CD4-positive, CD25-positive, alpha-beta regulatory T cell (primary cell): ENCODE measurements at regions not wholly inside any gene's neighbourhood (a gene's known extent, or its start where the extent isn't known, plus 50 kb on each side); places are given as distances from the start of the nearest gene placed in this dataset.
"Not testable (repeated sequence)": the region's sequence is repeated elsewhere in the genome, so short reads cannot be mapped to it uniquely, and the experiment has no call there.

Experiments used
- ATAC-seq, 2 donors: fragments of 150-1000 bp; cut with Tn5 transposase; one replicate each; pipeline ENCODE4 v1.10.0; 2021; ENCODE audit warnings: low read depth in 2 of 2, moderate number of reproducible peaks in 2 of 2, moderate library complexity in 1 of 2
- DNase-seq, 3 donors: peaks; one replicate each; pipeline versions ENCODE4 v3.0.0 to v3.0.0-alpha.2; 2012 to 2022; ENCODE audit warnings: mixed read lengths in 1 of 3
- H3K27ac ChIP-seq: one replicate; pipeline ENCODE4 v1.7.0; 2013; ENCODE audit warnings: mild to moderate bottlenecking, low read length; ENCODE audit not compliant: insufficient read depth, poor library complexity, severe bottlenecking
- H3K27me3 ChIP-seq: one replicate; pipeline ENCODE4 v1.7.0; 2013; ENCODE audit warnings: low read length; ENCODE audit not compliant: control insufficient read depth, insufficient read depth
- H3K36me3 ChIP-seq: one replicate; pipeline ENCODE4 v1.7.0; 2013; ENCODE audit warnings: mild to moderate bottlenecking, low read length, moderate library complexity; ENCODE audit not compliant: control insufficient read depth, insufficient read depth
- H3K4me1 ChIP-seq: 2 replicates; pipeline ENCODE4 v1.7.0; 2013; ENCODE audit warnings: mild to moderate bottlenecking, low read length; ENCODE audit not compliant: insufficient read depth, control insufficient read depth, poor library complexity, severe bottlenecking
- H3K4me3 ChIP-seq: one replicate; pipeline ENCODE4 v1.7.0; 2013; ENCODE audit warnings: low read depth, mild to moderate bottlenecking, low read length, moderate library complexity
- H3K9me3 ChIP-seq, 2 experiments: 1 replicate in 1 of 2; 2 replicates in 1 of 2; pipeline ENCODE4 v1.7.0; 2013; ENCODE audit warnings: low read length in 2 of 2, mild to moderate bottlenecking in 1 of 2, moderate library complexity in 1 of 2; ENCODE audit not compliant: control insufficient read depth in 2 of 2
- H3K27ac Mint-ChIP-seq, 3 donors: one replicate each; pipeline ENCODE4 v1.8.0; 2020 to 2022; ENCODE audit warnings: mild to moderate bottlenecking in 3 of 3, mixed read lengths in 3 of 3, moderate library complexity in 2 of 3
- H3K27me3 Mint-ChIP-seq: one replicate; pipeline ENCODE4 v1.8.0; 2022; ENCODE audit warnings: mild to moderate bottlenecking, mixed read lengths
- H3K36me3 Mint-ChIP-seq: one replicate; pipeline ENCODE4 v1.8.0; 2020; ENCODE audit warnings: mixed read lengths
- H3K4me1 Mint-ChIP-seq, 4 donors: one replicate each; pipeline ENCODE4 v1.8.0; 2020 to 2022; ENCODE audit warnings: mixed read lengths in 4 of 4, mild to moderate bottlenecking in 1 of 4
- H3K4me3 Mint-ChIP-seq, 4 donors: one replicate each; pipeline ENCODE4 v1.8.0; 2020 to 2022; ENCODE audit warnings: mild to moderate bottlenecking in 4 of 4, mixed read lengths in 4 of 4, moderate library complexity in 3 of 4
- H3K9me3 Mint-ChIP-seq, 7 donors: one replicate each; pipeline ENCODE4 v1.8.0; 2020 to 2022; ENCODE audit warnings: mixed read lengths in 7 of 7, mild to moderate bottlenecking in 3 of 7, moderate library complexity in 2 of 7

DNA sequence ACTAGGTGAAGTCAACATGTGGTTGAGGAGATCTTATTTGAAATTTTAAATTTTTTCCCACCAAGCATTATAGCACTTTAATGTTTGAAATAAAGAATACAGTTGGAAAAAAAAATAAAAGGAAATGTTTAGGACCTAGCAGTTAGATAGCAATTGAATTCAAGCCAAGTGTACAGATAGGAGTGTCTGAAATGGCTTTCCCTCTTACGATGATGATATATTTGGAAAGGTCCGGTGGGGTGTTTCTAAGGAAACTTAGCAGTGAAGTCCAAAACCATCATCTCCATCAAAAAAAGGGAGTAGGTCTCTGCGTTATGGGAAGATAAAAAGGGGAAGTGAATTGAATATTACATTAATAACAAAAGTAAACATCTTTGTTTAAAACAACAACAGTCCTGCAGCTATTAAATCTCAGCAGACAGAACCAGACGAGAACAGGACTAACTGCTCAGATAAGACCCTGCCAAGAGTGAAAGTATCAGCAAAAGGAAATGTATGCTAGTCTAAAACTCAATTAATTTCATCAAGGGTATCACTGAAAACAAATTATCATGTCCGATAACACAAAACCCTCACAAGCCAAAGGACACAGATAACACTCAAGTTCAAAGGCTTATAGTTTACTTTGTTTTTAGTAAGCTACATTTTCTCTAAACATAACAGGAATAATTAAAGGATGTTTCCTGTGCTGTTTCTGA is 242.0 kb downstream of the BMP4 start:
- Mint-ChIP-seq H3K9me3 (peaks cover 1 to 15% (median 7%) of the 10 kb centered on the region in 7 donors), H3K4me1 (no peaks in the 10 kb centered on the region), H3K36me3 (no peaks in the 10 kb centered on the region)

DNA sequence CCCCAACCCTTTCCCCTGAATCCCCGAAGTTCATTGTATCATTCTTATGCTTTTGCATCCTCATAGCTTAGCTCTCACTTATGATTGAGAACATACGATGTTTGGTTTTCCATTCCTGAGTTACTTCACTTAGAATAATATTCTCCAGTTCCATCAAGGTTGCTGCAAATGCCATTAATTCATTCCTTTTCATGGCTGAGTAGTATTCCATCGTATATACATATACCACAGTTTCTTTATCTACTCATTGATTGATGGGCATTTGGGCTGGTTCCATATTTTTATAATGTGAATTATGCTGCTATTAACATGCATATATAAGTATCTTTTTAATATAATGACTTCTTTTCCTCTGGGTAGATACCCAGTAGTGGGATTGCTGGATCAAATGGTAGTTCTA is 243.7 kb downstream of the BMP4 start:
- H3K36me3 ChIP-seq, H3K4me3 ChIP-seq, ATAC-seq, H3K4me3 Mint-ChIP-seq, H3K36me3 Mint-ChIP-seq, H3K4me1 Mint-ChIP-seq, H3K27me3 Mint-ChIP-seq, DNase-seq, H3K4me1 ChIP-seq, H3K27ac ChIP-seq, H3K27ac Mint-ChIP-seq, H3K9me3 ChIP-seq, H3K9me3 Mint-ChIP-seq, H3K27me3 ChIP-seq: not testable (repeated sequence)

More for the DNA sequence above, 242.0 kb downstream of the BMP4 start:
- Histone ChIP-seq H3K27me3 (no peaks in the 10 kb centered on the region), H3K36me3 (no peaks in the 10 kb centered on the region), H3K4me1 (no peaks in the 10 kb centered on the region), H3K4me3 (no peak overlapping the region), H3K27ac (no peak overlapping the region), H3K9me3 (no peaks in the 10 kb centered on the region)
- no peak overlapping the region for H3K4me3 Mint-ChIP-seq
- peaks cover 5% of the 10 kb centered on the region for H3K27me3 Mint-ChIP-seq
- ATAC-seq (no peak), DNase-seq (no peak)
- H3K27ac Mint-ChIP-seq, result no peak overlapping the region

GRCh38 chr14:53711205-53711604 is 245.4 kb downstream of the BMP4 start:
- no peaks in the 10 kb centered on the region for H3K4me1 ChIP-seq
- H3K9me3 Mint-ChIP-seq, result peaks cover 0 to 12% (median 3%) of the 10 kb centered on the region in 7 donors
- H3K27ac ChIP-seq, result no peak overlapping the region
- H3K4me1 Mint-ChIP-seq, result no peaks in the 10 kb centered on the region
- no peak for ATAC-seq
- no peak for DNase-seq
- H3K36me3 Mint-ChIP-seq, result no peaks in the 10 kb centered on the region
- H3K27me3 Mint-ChIP-seq, result no peaks in the 10 kb centered on the region
- H3K36me3 ChIP-seq, result no peaks in the 10 kb centered on the region
- no peaks in the 10 kb centered on the region for H3K9me3 ChIP-seq
- H3K27ac Mint-ChIP-seq, result no peak overlapping the region
- no peaks in the 10 kb centered on the region for H3K27me3 ChIP-seq
- no peak overlapping the region for H3K4me3 Mint-ChIP-seq
- no peak overlapping the region for H3K4me3 ChIP-seq

GRCh38 chr14:53710615-53711014 is 246.0 kb downstream of the BMP4 start:
- Mint-ChIP-seq H3K4me3 (no peak overlapping the region), H3K27me3 (no peaks in the 10 kb centered on the region), H3K9me3 (peaks cover 0 to 12% (median 3%) of the 10 kb centered on the region in 7 donors), H3K27ac (no peak overlapping the region), H3K4me1 (no peaks in the 10 kb centered on the region), H3K36me3 (no peaks in the 10 kb centered on the region)
- Histone ChIP-seq H3K4me1 (no peaks in the 10 kb centered on the region), H3K36me3 (no peaks in the 10 kb centered on the region), H3K27me3 (no peaks in the 10 kb centered on the region), H3K9me3 (no peaks in the 10 kb centered on the region), H3K4me3 (no peak overlapping the region), H3K27ac (no peak overlapping the region)
- DNase-seq (no peak), ATAC-seq (no peak)

GRCh38 chr14:53709381-53709780 is 247.2 kb downstream of the BMP4 start:
- no peak overlapping the region for H3K27ac ChIP-seq
- H3K4me1 Mint-ChIP-seq, result no peaks in the 10 kb centered on the region
- H3K4me3 ChIP-seq, result no peak overlapping the region
- DNase-seq, result no peak
- peaks cover 0 to 12% (median 4%) of the 10 kb centered on the region in 7 donors for H3K9me3 Mint-ChIP-seq
- H3K27me3 Mint-ChIP-seq, result no peaks in the 10 kb centered on the region
- H3K9me3 ChIP-seq, result no peaks in the 10 kb centered on the region
- H3K36me3 ChIP-seq, result no peaks in the 10 kb centered on the region
- H3K4me1 ChIP-seq, result no peaks in the 10 kb centered on the region
- no peaks in the 10 kb centered on the region for H3K36me3 Mint-ChIP-seq
- H3K27me3 ChIP-seq, result no peaks in the 10 kb centered on the region
- no peak for ATAC-seq
- H3K4me3 Mint-ChIP-seq, result no peak overlapping the region
- H3K27ac Mint-ChIP-seq, result no peak overlapping the region

DNA sequence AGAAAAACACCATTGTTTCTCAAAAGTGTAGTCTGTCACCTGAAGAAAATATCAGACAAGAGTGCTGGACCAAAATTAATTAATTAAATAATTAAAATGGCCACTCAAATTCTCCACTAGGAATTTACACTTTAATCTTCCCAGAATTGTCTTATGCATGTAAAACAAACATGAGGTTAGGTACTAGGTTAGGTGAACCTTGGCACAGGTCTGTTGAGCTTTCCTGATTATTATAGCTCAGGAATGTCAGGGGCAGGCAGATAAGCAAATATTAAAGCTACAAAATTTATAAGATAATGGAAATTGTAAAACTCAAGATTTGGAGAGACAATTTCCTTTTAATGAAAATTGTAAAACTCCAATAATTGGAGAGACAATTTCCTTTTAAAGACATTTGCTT is 253.2 kb downstream of the BMP4 start:
- no peaks in the 10 kb centered on the region for H3K4me1 Mint-ChIP-seq
- Histone ChIP-seq H3K27me3 (no peaks in the 10 kb centered on the region), H3K4me3 (no peak overlapping the region), H3K4me1 (no peaks in the 10 kb centered on the region), H3K9me3 (no peaks in the 10 kb centered on the region), H3K36me3 (no peaks in the 10 kb centered on the region), H3K27ac (no peak overlapping the region)
- DNase-seq (no peak), ATAC-seq (no peak)
- no peak overlapping the region for H3K27ac Mint-ChIP-seq
- no peak overlapping the region for H3K4me3 Mint-ChIP-seq
- H3K36me3 Mint-ChIP-seq, result no peaks in the 10 kb centered on the region
- H3K27me3 Mint-ChIP-seq, result no peaks in the 10 kb centered on the region
- H3K9me3 Mint-ChIP-seq, result peaks cover 2 to 10% (median 4%) of the 10 kb centered on the region in 7 donors

- Mint-ChIP-seq H3K4me1 (no peaks in the 10 kb centered on the region), H3K36me3 (no peaks in the 10 kb centered on the region), H3K27ac (no peak overlapping the region), H3K4me3 (peak overlapping the region in 1 of 4 donors; percentile 47), H3K9me3 (peaks cover 1 to 15% (median 5%) of the 10 kb centered on the region in 7 donors), H3K27me3 (no peaks in the 10 kb centered on the region)
- no peak for ATAC-seq
- Histone ChIP-seq H3K36me3 (no peaks in the 10 kb centered on the region), H3K27me3 (no peaks in the 10 kb centered on the region), H3K4me1 (no peaks in the 10 kb centered on the region), H3K9me3 (no peaks in the 10 kb centered on the region), H3K27ac (no peak overlapping the region), H3K4me3 (no peak overlapping the region)
- DNase-seq, result no peak
Measured at GRCh38 chr14:53701108-53701875, 255.3 kb downstream of the BMP4 start.
